ENCODE measurements at regions not wholly inside any gene's neighbourhood (a gene's known extent, or its start where the extent isn't known, plus 50 kb on each side); places are given as distances from the start of the nearest gene placed in this dataset. TPM values are rescaled to one million over a fixed set of nuclear protein-coding genes. Genes with fewer than 3 reads are reported as not detected.

DNA sequence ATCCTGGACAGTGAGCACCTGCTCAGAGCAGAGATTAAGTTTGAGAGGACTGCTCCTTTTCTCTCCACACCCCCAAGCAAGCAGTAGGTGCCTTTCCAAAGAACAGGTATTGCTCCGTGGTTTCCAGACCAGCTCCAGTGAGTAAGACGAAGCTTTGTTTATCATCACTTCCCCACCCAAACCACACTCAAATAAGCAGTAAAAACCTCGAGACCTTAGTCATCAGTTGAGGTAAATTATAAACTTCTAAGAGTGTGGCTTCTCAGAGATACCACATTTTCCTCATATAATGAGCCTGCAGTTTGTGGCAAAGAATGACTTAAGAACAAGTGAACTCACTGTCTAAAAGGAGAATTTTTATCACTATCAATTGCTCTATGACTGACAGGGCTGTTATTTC lies 50.0 kb upstream of the GRB10 start:
- no peak for TF ChIP-seq CTCF (IDR thresholded peaks at IDR 0.05; ENCODE audit: insufficient read depth, low read length)
- no peak overlapping the region for H3K4me3 ChIP-seq (ENCODE audit: low read depth, low read length)
- DNase-seq (ENCODE audit: low read depth) = peak; percentile 30

Small RNAs in the stretch of these regions (small RNA-seq; reads per million reads assigned to genes)
- gene AC009296.1 (not detected), gene RF00394 (not detected)
